ENCODE measurements at regions not wholly inside any gene's neighbourhood (a gene's known extent, or its start where the extent isn't known, plus 50 kb on each side); places are given as distances from the start of the nearest gene placed in this dataset.

GRCh38 chr20:11469795-11470435 is 447.8 kb upstream of the BTBD3 start:
- BruUV-seq (replicated peaks): no TSS peak
- Histone ChIP-seq H3K4me2 (ENCODE audit: low read length) (no peak overlapping the region), H3K4me1 (ENCODE audit: control insufficient read depth in 1 of 2, insufficient read depth in 2 of 2, low read length in 2 of 2) (peaks cover 0 to 8% of the 10 kb centered on the region in 2 experiments; a peak in 2 of 4 replicates), H3K4me3 (replicated peaks in 1 of 2; ENCODE audit: low read depth in 1 of 2, low read length in 2 of 2) (no peak overlapping the region), H3K27ac (ENCODE audit: low read depth, low read length) (no peak overlapping the region), H3K9me2 (ENCODE audit: insufficient read depth) (no peaks in the 10 kb centered on the region), H3K27me3 (ENCODE audit: insufficient read depth, low read length) (no peaks in the 10 kb centered on the region), H3K9me3 (ENCODE audit: control insufficient read depth in 1 of 2, insufficient read depth in 1 of 2, low read depth in 1 of 2, low read length in 2 of 2) (no peaks in the 10 kb centered on the region), H3K9ac (ENCODE audit: low read length) (no peak overlapping the region), H3K36me3 (ENCODE audit: control insufficient read depth in 1 of 2, insufficient read depth in 2 of 2, low read length in 2 of 2) (no peaks in the 10 kb centered on the region), H3K79me2 (ENCODE audit: insufficient read depth, low read length) (no peaks in the 10 kb centered on the region), H4K20me1 (ENCODE audit: insufficient read depth) (no peaks in the 10 kb centered on the region), H2AFZ (ENCODE audit: low read depth, low read length, poor library complexity, severe bottlenecking) (no peak overlapping the region)
- DNase-seq (ENCODE audit: low read depth, low spot score) (no peak), ATAC-seq (no peak)
- TF ChIP-seq POLR2AphosphoS5 (IDR thresholded peaks at IDR 0.05; ENCODE audit: low read depth, low read length): no peak
- no peak for TF ChIP-seq ZFX (IDR thresholded peaks at IDR 0.05)
- TF ChIP-seq FOSL1 (IDR thresholded peaks at IDR 0.05; ENCODE audit: low read depth): no peak
- intact Hi-C loops (cut with micrococcal nuclease): no loop called here
- CTCF ChIA-PET: no interaction called here
- RAD21 ChIA-PET (ENCODE audit: low non-redundant PET in 1 of 2, low total read pairs in 2 of 2, uncharacterized antibody in 2 of 2, unreplicated experiment in 2 of 2): no interaction called here
- POLR2A ChIA-PET: no interaction called here

- no peak overlapping the region for H3K4me3 ChIP-seq (replicated peaks in 1 of 2; ENCODE audit: low read depth in 1 of 2, low read length in 2 of 2)
- no peak for TF ChIP-seq YY1 (IDR thresholded peaks at IDR 0.05; ENCODE audit: extremely low read depth, insufficient replicate concordance, low read depth, low read length)
- no peak for TF ChIP-seq TCF7L2 (IDR thresholded peaks at IDR 0.05; ENCODE audit: borderline replicate concordance, extremely low read depth, insufficient read depth, insufficient read length)
- TF ChIP-seq CBX3 (IDR thresholded peaks at IDR 0.05; ENCODE audit: low read depth): no peak
- TF ChIP-seq, protein P1, sequence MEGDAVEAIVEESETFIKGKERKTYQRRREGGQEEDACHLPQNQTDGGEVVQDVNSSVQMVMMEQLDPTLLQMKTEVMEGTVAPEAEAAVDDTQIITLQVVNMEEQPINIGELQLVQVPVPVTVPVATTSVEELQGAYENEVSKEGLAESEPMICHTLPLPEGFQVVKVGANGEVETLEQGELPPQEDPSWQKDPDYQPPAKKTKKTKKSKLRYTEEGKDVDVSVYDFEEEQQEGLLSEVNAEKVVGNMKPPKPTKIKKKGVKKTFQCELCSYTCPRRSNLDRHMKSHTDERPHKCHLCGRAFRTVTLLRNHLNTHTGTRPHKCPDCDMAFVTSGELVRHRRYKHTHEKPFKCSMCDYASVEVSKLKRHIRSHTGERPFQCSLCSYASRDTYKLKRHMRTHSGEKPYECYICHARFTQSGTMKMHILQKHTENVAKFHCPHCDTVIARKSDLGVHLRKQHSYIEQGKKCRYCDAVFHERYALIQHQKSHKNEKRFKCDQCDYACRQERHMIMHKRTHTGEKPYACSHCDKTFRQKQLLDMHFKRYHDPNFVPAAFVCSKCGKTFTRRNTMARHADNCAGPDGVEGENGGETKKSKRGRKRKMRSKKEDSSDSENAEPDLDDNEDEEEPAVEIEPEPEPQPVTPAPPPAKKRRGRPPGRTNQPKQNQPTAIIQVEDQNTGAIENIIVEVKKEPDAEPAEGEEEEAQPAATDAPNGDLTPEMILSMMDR (IDR thresholded peaks at IDR 0.05 in 2 of 3, conservative IDR thresholded peaks at IDR 0.05 in 1 of 3; ENCODE audit: borderline replicate concordance in 1 of 3, insufficient read depth in 1 of 3, low read depth in 2 of 3, low read length in 2 of 3): no peak
- no peak for TF ChIP-seq EZH2phosphoT487 (IDR thresholded peaks at IDR 0.05; ENCODE audit: borderline replicate concordance)
- no peak for TF ChIP-seq RAD21 (IDR thresholded peaks at IDR 0.05; ENCODE audit: low read depth)
- TF ChIP-seq CEBPB (IDR thresholded peaks at IDR 0.05; ENCODE audit: low read depth): no peak
- TF ChIP-seq POLR2AphosphoS5 (IDR thresholded peaks at IDR 0.05; ENCODE audit: low read depth, low read length): no peak
- TF ChIP-seq ATF3 (IDR thresholded peaks at IDR 0.05): no peak
- no peak for TF ChIP-seq ZFX (IDR thresholded peaks at IDR 0.05)
- TF ChIP-seq POLR2A (IDR thresholded peaks at IDR 0.05; ENCODE audit: borderline replicate concordance, extremely low read depth, insufficient read depth, insufficient read length): no peak
- TF ChIP-seq FOSL1 (IDR thresholded peaks at IDR 0.05; ENCODE audit: low read depth): no peak
- TF ChIP-seq, protein P2, sequence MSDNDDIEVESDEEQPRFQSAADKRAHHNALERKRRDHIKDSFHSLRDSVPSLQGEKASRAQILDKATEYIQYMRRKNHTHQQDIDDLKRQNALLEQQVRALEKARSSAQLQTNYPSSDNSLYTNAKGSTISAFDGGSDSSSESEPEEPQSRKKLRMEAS (IDR thresholded peaks at IDR 0.05): no peak
- no TSS peak for BruUV-seq (replicated peaks)
- intact Hi-C loops (cut with micrococcal nuclease): no loop called here
- ChIA-PET POLR2A (no interaction called here), CTCF (no interaction called here), RAD21 (ENCODE audit: low non-redundant PET in 1 of 2, low total read pairs in 2 of 2, uncharacterized antibody in 2 of 2, unreplicated experiment in 2 of 2) (no interaction called here)
- no peak overlapping the region for H3K9ac ChIP-seq (ENCODE audit: low read length)
- H3K9me3 ChIP-seq (ENCODE audit: control insufficient read depth in 1 of 2, insufficient read depth in 1 of 2, low read depth in 1 of 2, low read length in 2 of 2): 0 out of 4 replicates have a peak, but pooled peaks cover 0 to 3% of the 10 kb centered on the region in 2 experiments
- H3K27ac ChIP-seq (ENCODE audit: low read depth, low read length): no peak overlapping the region
- H4K20me1 ChIP-seq (ENCODE audit: insufficient read depth): no peaks in the 10 kb centered on the region
- no peaks in the 10 kb centered on the region for H3K79me2 ChIP-seq (ENCODE audit: insufficient read depth, low read length)
- DNase-seq (ENCODE audit: low read depth, low spot score): no peak
- H3K27me3 ChIP-seq (ENCODE audit: insufficient read depth, low read length): no peaks in the 10 kb centered on the region
- no peaks in the 10 kb centered on the region for H3K4me1 ChIP-seq (ENCODE audit: control insufficient read depth in 1 of 2, insufficient read depth in 2 of 2, low read length in 2 of 2)
- H3K9me2 ChIP-seq (ENCODE audit: insufficient read depth): no peaks in the 10 kb centered on the region
- no peak overlapping the region for H3K4me2 ChIP-seq (ENCODE audit: low read length)
- H2AFZ ChIP-seq (ENCODE audit: low read depth, low read length, poor library complexity, severe bottlenecking): no peak overlapping the region
- no peak for ATAC-seq
- no peaks in the 10 kb centered on the region for H3K36me3 ChIP-seq (ENCODE audit: control insufficient read depth in 1 of 2, insufficient read depth in 2 of 2, low read length in 2 of 2)
These were observed 443.7 kb upstream of the BTBD3 start for GRCh38 chr20:11473983-11474382.
